Adipocyte (in vitro differentiated cells): ENCODE measurements at regions not wholly inside any gene's neighbourhood (a gene's known extent, or its start where the extent isn't known, plus 50 kb on each side); places are given as distances from the start of the nearest gene placed in this dataset.
A peak's percentile ranks its signal among the peaks of the same experiment; 100 is the strongest.

ENCODE experiments used
- DNase-seq: peaks from one replicate; pipeline ENCODE4 v3.0.0-alpha.2; 2015; ENCODE audit warnings: low read depth
- H3K27me3 ChIP-seq: replicated peaks from 2 replicates; pipeline ENCODE4 v1.7.0; 2013; ENCODE audit warnings: mild to moderate bottlenecking, low read length, moderate library complexity; ENCODE audit not compliant: control insufficient read depth, insufficient read depth
- H3K36me3 ChIP-seq: 2 replicates; pipeline ENCODE4 v1.7.0; 2013; ENCODE audit warnings: low read length, mild to moderate bottlenecking, moderate library complexity; ENCODE audit not compliant: control insufficient read depth, insufficient read depth, severe bottlenecking
- H3K4me1 ChIP-seq: 2 replicates; pipeline ENCODE4 v1.7.0; 2013; ENCODE audit warnings: mild to moderate bottlenecking, low read length, moderate library complexity; ENCODE audit not compliant: control insufficient read depth, insufficient read depth
- H3K4me3 ChIP-seq: 2 replicates; pipeline ENCODE4 v1.7.0; 2013; ENCODE audit warnings: mild to moderate bottlenecking, low read length, moderate library complexity
- H3K9ac ChIP-seq: 2 replicates; pipeline ENCODE4 v1.7.0; 2013; ENCODE audit warnings: mild to moderate bottlenecking, low read length, moderate library complexity
- H3K9me3 ChIP-seq: 2 replicates; pipeline ENCODE4 v1.7.0; 2013; ENCODE audit warnings: mild to moderate bottlenecking, low read length, moderate library complexity; ENCODE audit not compliant: control insufficient read depth

GRCh38 chr22:27624042-27624441 lies 177.5 kb downstream of the MN1 start:
- H3K9me3 ChIP-seq = peaks cover 11% of the 10 kb centered on the region
- no peak for DNase-seq
- peaks cover 16% of the 10 kb centered on the region for H3K27me3 ChIP-seq
- no peaks in the 10 kb centered on the region for H3K4me1 ChIP-seq
- H3K4me3 ChIP-seq = no peak overlapping the region
- H3K36me3 ChIP-seq = no peaks in the 10 kb centered on the region
- H3K9ac ChIP-seq = no peak overlapping the region

DNA sequence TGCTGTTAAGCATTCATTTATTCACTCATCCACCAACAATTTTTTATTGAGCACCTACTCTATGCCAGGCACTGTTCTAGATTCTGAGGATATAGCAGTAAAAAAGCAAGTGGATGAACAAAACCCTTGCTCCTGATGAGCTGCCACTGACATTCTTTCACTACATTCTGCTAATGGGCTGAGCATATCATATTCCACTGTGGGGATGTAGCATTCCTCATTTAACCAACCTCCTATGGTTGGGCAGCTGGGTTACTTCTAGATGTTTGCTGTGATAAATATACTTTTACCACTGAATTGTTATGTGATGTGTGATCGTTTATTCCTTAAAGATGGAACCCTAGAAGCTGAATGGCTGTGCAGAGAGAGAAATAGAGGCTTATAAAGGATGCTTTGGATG lies 176.9 kb downstream of the MN1 start:
- Histone ChIP-seq H3K4me3 (no peak overlapping the region), H3K27me3 (peaks cover 11% of the 10 kb centered on the region), H3K4me1 (no peaks in the 10 kb centered on the region), H3K9ac (no peak overlapping the region), H3K36me3 (no peaks in the 10 kb centered on the region), H3K9me3 (peaks cover 5% of the 10 kb centered on the region)
- DNase-seq = peak; percentile 29

- Histone ChIP-seq H3K36me3 (no peaks in the 10 kb centered on the region), H3K4me1 (no peaks in the 10 kb centered on the region), H3K9me3 (no peaks in the 10 kb centered on the region), H3K27me3 (no peaks in the 10 kb centered on the region), H3K4me3 (no peak overlapping the region), H3K9ac (no peak overlapping the region)
- no peak for DNase-seq
These were observed 175.5 kb downstream of the MN1 start for GRCh38 chr22:27625769-27626674.

DNA sequence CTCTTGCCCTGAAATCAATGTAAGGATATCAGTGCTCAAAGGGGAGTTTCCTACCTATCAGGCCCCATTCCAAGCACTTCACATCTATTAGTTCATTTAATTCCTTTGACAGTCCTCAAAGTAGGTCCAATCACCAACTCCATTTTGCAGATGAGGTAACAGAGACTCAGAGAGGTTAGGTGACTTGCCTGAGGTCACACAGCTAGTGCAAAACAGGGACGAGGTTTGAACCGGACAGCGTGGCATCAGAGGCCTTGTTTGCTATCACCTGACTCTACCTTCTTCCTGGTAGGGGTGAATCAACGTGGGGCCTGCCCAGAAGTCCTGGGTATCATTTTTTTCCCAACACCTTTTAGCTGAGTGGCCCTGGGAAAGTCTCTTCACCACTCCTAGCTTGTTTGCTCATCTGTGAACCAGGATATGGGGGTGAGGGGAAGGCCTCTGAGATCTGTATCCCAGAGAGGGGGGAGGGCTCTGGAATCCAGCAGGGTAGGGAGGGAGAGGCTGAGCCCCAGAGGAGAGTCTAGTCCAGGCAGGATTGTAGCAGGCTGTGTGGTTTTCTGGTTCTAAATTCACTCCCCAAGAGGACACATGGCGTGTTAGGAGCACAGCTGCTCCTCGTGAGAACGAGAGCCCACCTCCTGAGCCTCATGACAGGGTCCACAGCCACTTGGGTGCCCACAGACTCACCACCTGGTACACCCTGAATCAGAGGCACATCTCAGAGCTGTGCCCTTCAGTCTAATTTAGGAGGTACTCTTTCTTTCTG lies 174.7 kb downstream of the MN1 start:
- Histone ChIP-seq H3K4me1 (no peaks in the 10 kb centered on the region), H3K9me3 (no peaks in the 10 kb centered on the region), H3K27me3 (no peaks in the 10 kb centered on the region), H3K9ac (no peak overlapping the region), H3K4me3 (no peak overlapping the region), H3K36me3 (no peaks in the 10 kb centered on the region)
- DNase-seq = no peak

GRCh38 chr22:27627444-27627833 lies 174.1 kb downstream of the MN1 start:
- no peak for DNase-seq
- H3K9ac ChIP-seq = no peak overlapping the region
- no peaks in the 10 kb centered on the region for H3K9me3 ChIP-seq
- H3K4me1 ChIP-seq = no peaks in the 10 kb centered on the region
- H3K36me3 ChIP-seq = no peaks in the 10 kb centered on the region
- H3K4me3 ChIP-seq = no peak overlapping the region
- H3K27me3 ChIP-seq = no peaks in the 10 kb centered on the region

DNA sequence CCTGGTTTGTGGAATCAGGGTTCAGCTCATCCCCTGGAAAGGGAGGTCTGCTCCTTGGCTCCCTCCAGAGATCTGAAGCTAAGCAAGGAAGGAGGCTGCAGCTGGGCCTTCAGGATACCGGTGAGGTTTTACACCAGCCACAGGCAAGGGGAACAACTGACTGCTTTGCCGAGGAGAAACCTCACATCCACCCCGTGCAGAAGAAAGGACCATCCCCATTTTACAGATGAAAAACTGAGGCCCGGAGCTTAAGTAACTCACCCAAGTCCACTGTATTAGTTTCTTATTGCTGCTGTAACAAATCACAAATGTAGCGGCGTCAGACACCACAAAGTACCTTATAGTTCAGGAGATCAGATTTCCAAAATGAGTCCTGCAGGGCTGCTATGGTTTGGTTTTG lies 173.7 kb downstream of the MN1 start:
- DNase-seq = no peak
- Histone ChIP-seq H3K9me3 (no peaks in the 10 kb centered on the region), H3K27me3 (peaks cover 2% of the 10 kb centered on the region), H3K4me1 (no peaks in the 10 kb centered on the region), H3K9ac (no peak overlapping the region), H3K4me3 (no peak overlapping the region), H3K36me3 (no peaks in the 10 kb centered on the region)

- DNase-seq = no peak
- H3K4me1 ChIP-seq = no peaks in the 10 kb centered on the region
- H3K36me3 ChIP-seq = no peaks in the 10 kb centered on the region
- peaks cover 6% of the 10 kb centered on the region for H3K27me3 ChIP-seq
- H3K9me3 ChIP-seq = no peaks in the 10 kb centered on the region
- no peak overlapping the region for H3K9ac ChIP-seq
- no peak overlapping the region for H3K4me3 ChIP-seq
These were observed 173.2 kb downstream of the MN1 start for GRCh38 chr22:27628341-27628740.

- DNase-seq = no peak
- H3K4me1 ChIP-seq = no peaks in the 10 kb centered on the region
- no peaks in the 10 kb centered on the region for H3K36me3 ChIP-seq
- H3K9me3 ChIP-seq = no peaks in the 10 kb centered on the region
- peaks cover 6% of the 10 kb centered on the region for H3K27me3 ChIP-seq
- H3K4me3 ChIP-seq = no peak overlapping the region
- no peak overlapping the region for H3K9ac ChIP-seq
These were observed 172.5 kb downstream of the MN1 start for GRCh38 chr22:27628891-27629631.

- Histone ChIP-seq H3K4me1 (no peaks in the 10 kb centered on the region), H3K36me3 (no peaks in the 10 kb centered on the region), H3K9ac (no peak overlapping the region), H3K4me3 (no peak overlapping the region), H3K9me3 (no peaks in the 10 kb centered on the region), H3K27me3 (peaks cover 8% of the 10 kb centered on the region)
- no peak for DNase-seq
These were observed 171.5 kb downstream of the MN1 start for GRCh38 chr22:27629908-27630673.

GRCh38 chr22:27630754-27631153 lies 170.8 kb downstream of the MN1 start:
- no peak overlapping the region for H3K9ac ChIP-seq
- DNase-seq = no peak
- H3K9me3 ChIP-seq = no peaks in the 10 kb centered on the region
- H3K27me3 ChIP-seq = peaks cover 9% of the 10 kb centered on the region
- H3K4me1 ChIP-seq = no peaks in the 10 kb centered on the region
- no peaks in the 10 kb centered on the region for H3K36me3 ChIP-seq
- H3K4me3 ChIP-seq = no peak overlapping the region
